H9 (cell line): ENCODE measurements at regions not wholly inside any gene's neighbourhood (a gene's known extent, or its start where the extent isn't known, plus 50 kb on each side); places are given as distances from the start of the nearest gene placed in this dataset.

Experiments
- DNase-seq: peaks from one replicate; pipeline ENCODE4 v3.0.0-alpha.2; 2017
- H2AFZ ChIP-seq: one replicate; pipeline ENCODE4 v1.6.1; 2013; ENCODE audit warnings: mild to moderate bottlenecking, low read length, control low read depth, moderate library complexity
- H2AK5ac ChIP-seq: 2 replicates; pipeline ENCODE4 v1.6.1; 2013; ENCODE audit warnings: low read length, control low read depth, mixed read lengths; ENCODE audit not compliant: insufficient read length
- H2BK120ac ChIP-seq: one replicate; pipeline ENCODE4 v1.6.1; 2013; ENCODE audit warnings: low read depth, mild to moderate bottlenecking, low read length, control low read depth, inconsistent platforms; ENCODE audit not compliant: poor library complexity, severe bottlenecking
- H2BK12ac ChIP-seq: 2 replicates; pipeline ENCODE4 v1.6.1; 2013; ENCODE audit warnings: low read length, control low read depth, mixed read lengths, low read depth; ENCODE audit not compliant: insufficient read length
- H2BK15ac ChIP-seq: 2 replicates; pipeline ENCODE4 v1.6.1; 2013; ENCODE audit warnings: low read depth, low read length, control low read depth
- H2BK20ac ChIP-seq: one replicate; pipeline ENCODE4 v1.6.1; 2013; ENCODE audit warnings: low read depth, mild to moderate bottlenecking, low read length, control low read depth, inconsistent platforms; ENCODE audit not compliant: poor library complexity, severe bottlenecking
- H2BK5ac ChIP-seq: 2 replicates; pipeline ENCODE4 v1.6.1; 2013; ENCODE audit warnings: low read length, control low read depth, mixed read lengths; ENCODE audit not compliant: insufficient read length
- H3K14ac ChIP-seq: 2 replicates; pipeline ENCODE4 v1.6.1; 2013; ENCODE audit warnings: low read length, control low read depth; ENCODE audit not compliant: insufficient read depth
- H3K18ac ChIP-seq: 2 replicates; pipeline ENCODE4 v1.6.1; 2013; ENCODE audit warnings: low read depth, mild to moderate bottlenecking, mixed read lengths, low read length, control low read depth; ENCODE audit not compliant: insufficient read length
- H3K23ac ChIP-seq: 2 replicates; pipeline ENCODE4 v1.6.1; 2013; ENCODE audit warnings: low read length, control low read depth, mixed read lengths, low read depth; ENCODE audit not compliant: insufficient read length
- H3K23me2 ChIP-seq: 2 replicates; pipeline ENCODE4 v1.6.1; 2013; ENCODE audit warnings: low read depth, mild to moderate bottlenecking, mixed read lengths, low read length, control low read depth; ENCODE audit not compliant: insufficient read length, poor library complexity, severe bottlenecking
- H3K27ac ChIP-seq: 2 replicates; pipeline ENCODE4 v1.5.1; 2013; ENCODE audit warnings: low read length, control low read depth, mixed read lengths, low read depth; ENCODE audit not compliant: insufficient read length
- H3K27me3 ChIP-seq: 2 replicates; pipeline ENCODE4 v1.6.1; 2013; ENCODE audit warnings: low read length, control low read depth, inconsistent platforms; ENCODE audit not compliant: insufficient read depth
- H3K4ac ChIP-seq: 2 replicates; pipeline ENCODE4 v1.6.1; 2013; ENCODE audit warnings: low read depth, mild to moderate bottlenecking, control low read depth, inconsistent platforms, low read length, moderate library complexity
- H3K4me1 ChIP-seq: 2 replicates; pipeline ENCODE4 v1.6.1; 2013; ENCODE audit warnings: low read length, control low read depth, inconsistent platforms; ENCODE audit not compliant: insufficient read depth
- H3K4me2 ChIP-seq: 2 replicates; pipeline ENCODE4 v1.6.1; 2013; ENCODE audit warnings: low read length, control low read depth, mixed read lengths; ENCODE audit not compliant: insufficient read length, insufficient read depth
- H3K56ac ChIP-seq: 2 replicates; pipeline ENCODE4 v1.6.1; 2013; ENCODE audit warnings: low read depth, mild to moderate bottlenecking, mixed read lengths, low read length, control low read depth; ENCODE audit not compliant: insufficient read length
- H3K79me1 ChIP-seq: 2 replicates; pipeline ENCODE4 v1.6.1; 2013; ENCODE audit warnings: low read depth, mild to moderate bottlenecking, moderate library complexity, low read length, control low read depth, inconsistent platforms; ENCODE audit not compliant: insufficient read depth, poor library complexity, severe bottlenecking
- H3K79me2 ChIP-seq: 2 replicates; pipeline ENCODE4 v1.6.1; 2013; ENCODE audit warnings: low read length, control low read depth, inconsistent platforms; ENCODE audit not compliant: insufficient read depth
- H3K9ac ChIP-seq: 2 replicates; pipeline ENCODE4 v1.6.1; 2013; ENCODE audit warnings: low read length, control low read depth, mixed read lengths; ENCODE audit not compliant: insufficient read length; ENCODE audit errors: extremely low read depth
- H3K9me3 ChIP-seq: one replicate; pipeline ENCODE4 v1.6.1; 2013; ENCODE audit warnings: low read depth, low read length, inconsistent platforms; ENCODE audit not compliant: control insufficient read depth
- H3T11ph ChIP-seq: one replicate; pipeline ENCODE4 v1.6.1; 2013; ENCODE audit warnings: mild to moderate bottlenecking, low read length, control low read depth, inconsistent platforms
- H4K20me1 ChIP-seq: one replicate; pipeline ENCODE4 v1.6.1; 2013; ENCODE audit not compliant: control insufficient read depth, insufficient read length, insufficient read depth
- H4K5ac ChIP-seq: 2 replicates; pipeline ENCODE4 v1.6.1; 2013; ENCODE audit warnings: low read depth, mild to moderate bottlenecking, mixed read lengths, low read length, control low read depth; ENCODE audit not compliant: insufficient read length
- H4K8ac ChIP-seq: replicated peaks from 2 replicates; pipeline ENCODE4 v1.6.1; 2013; ENCODE audit warnings: low read length, control low read depth, mixed read lengths, low read depth; ENCODE audit not compliant: insufficient read length
- H4K91ac ChIP-seq: 2 replicates; pipeline ENCODE4 v1.6.1; 2013; ENCODE audit warnings: low read depth, mild to moderate bottlenecking, moderate library complexity, mixed read lengths, low read length, control low read depth; ENCODE audit not compliant: insufficient read length
- H3K27ac Mint-ChIP-seq, 3 experiments: 2 replicates in 2 of 3; 3 replicates in 1 of 3; pipeline ENCODE4 v1.8.0; 2020 to 2021; ENCODE audit warnings: mixed read lengths in 3 of 3, mild to moderate bottlenecking in 1 of 3, moderate library complexity in 1 of 3
- H3K27me3 Mint-ChIP-seq: 2 replicates; pipeline ENCODE4 v1.8.0; 2021; ENCODE audit warnings: low read depth, mild to moderate bottlenecking, moderate library complexity, mixed read lengths
- H3K36me3 Mint-ChIP-seq, 3 experiments: 2 replicates in 2 of 3; 3 replicates in 1 of 3; pipeline ENCODE4 v1.8.0; 2020 to 2021; ENCODE audit warnings: low read depth in 3 of 3, mixed read lengths in 3 of 3; ENCODE audit not compliant: insufficient read depth in 1 of 3
- H3K4me1 Mint-ChIP-seq, 2 experiments: 2 replicates each; pipeline ENCODE4 v1.8.0; 2020; ENCODE audit warnings: mixed read lengths in 2 of 2
- H3K4me3 Mint-ChIP-seq, 2 experiments: 2 replicates in 1 of 2; 3 replicates in 1 of 2; pipeline ENCODE4 v1.8.0; 2020 to 2021; ENCODE audit warnings: mild to moderate bottlenecking in 2 of 2, mixed read lengths in 2 of 2, moderate library complexity in 1 of 2
- H3K9me3 Mint-ChIP-seq, 2 experiments: 2 replicates in 1 of 2; 3 replicates in 1 of 2; pipeline ENCODE4 v1.8.0; 2020; ENCODE audit warnings: mild to moderate bottlenecking in 2 of 2, mixed read lengths in 2 of 2, moderate library complexity in 1 of 2
- WGBS: extraction: QIAGEN DNeasy Blood & Tissue Kit; methylation state at CpG from one replicate; pipeline ENCODE4 v1.1.7; 2013; ENCODE audit warnings: missing lambda C conversion rate, low lambda C conversion rate, mixed read lengths; ENCODE audit not compliant: insufficient read length; ENCODE audit errors: extremely low coverage; 5-methylcytosine and 5-hydroxymethylcytosine counted together
- TF ChIP-seq, protein P1 (sequence below): fragments of 200-600 bp; sonication (generic); conservative IDR thresholded peaks from 3 replicates; pipeline ENCODE4 v1.8.0; 2021; ENCODE audit warnings: antibody characterized with exemption, mild to moderate bottlenecking

DNA sequence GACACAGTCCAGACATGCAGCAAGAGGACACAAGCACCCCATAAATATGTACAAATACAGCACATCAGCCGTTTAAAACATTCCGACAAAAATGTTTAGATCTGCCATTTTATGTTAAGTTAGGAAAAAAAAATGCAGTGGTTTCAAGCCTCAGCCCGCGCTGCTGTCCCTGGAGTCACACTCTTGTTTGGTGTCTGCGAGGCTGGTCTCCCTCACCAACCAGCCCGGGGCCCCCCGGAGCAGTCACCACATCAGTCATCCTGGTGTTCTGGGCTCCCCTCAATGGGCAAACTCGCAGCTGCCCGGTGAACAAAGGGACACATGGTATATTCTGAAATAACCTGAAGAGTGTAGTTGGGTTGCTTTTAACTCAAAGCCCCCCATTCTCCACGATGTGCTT is 1022.2 kb downstream of the BRD1 start:
- no peak overlapping the region for H3K27ac Mint-ChIP-seq
- no peak overlapping the region for H3K4me3 Mint-ChIP-seq

More for the DNA sequence above, 1022.2 kb downstream of the BRD1 start:
- Histone ChIP-seq H3K4me2 (no peak overlapping the region), H2BK15ac (no peak overlapping the region), H3K4ac (no peak overlapping the region), H3K18ac (no peak overlapping the region), H3K27me3 (no peaks in the 10 kb centered on the region), H3T11ph (no peak overlapping the region), H3K79me2 (no peaks in the 10 kb centered on the region), H3K27ac (no peak overlapping the region), H3K4me1 (no peaks in the 10 kb centered on the region), H4K91ac (no peak overlapping the region), H2BK12ac (no peak overlapping the region), H3K9me3 (no peaks in the 10 kb centered on the region), H3K9ac (no peak overlapping the region), H3K79me1 (no peaks in the 10 kb centered on the region), H4K8ac (no peak overlapping the region), H2BK120ac (no peak overlapping the region), H2AFZ (no peak overlapping the region), H2BK5ac (no peak overlapping the region), H4K5ac (no peak overlapping the region), H3K56ac (no peak overlapping the region), H2AK5ac (no peak overlapping the region), H3K23me2 (no peaks in the 10 kb centered on the region), H3K14ac (no peak overlapping the region), H3K23ac (no peak overlapping the region), H4K20me1 (no peaks in the 10 kb centered on the region), H2BK20ac (no peak overlapping the region)
- no peak for DNase-seq
- TF ChIP-seq, protein P1, sequence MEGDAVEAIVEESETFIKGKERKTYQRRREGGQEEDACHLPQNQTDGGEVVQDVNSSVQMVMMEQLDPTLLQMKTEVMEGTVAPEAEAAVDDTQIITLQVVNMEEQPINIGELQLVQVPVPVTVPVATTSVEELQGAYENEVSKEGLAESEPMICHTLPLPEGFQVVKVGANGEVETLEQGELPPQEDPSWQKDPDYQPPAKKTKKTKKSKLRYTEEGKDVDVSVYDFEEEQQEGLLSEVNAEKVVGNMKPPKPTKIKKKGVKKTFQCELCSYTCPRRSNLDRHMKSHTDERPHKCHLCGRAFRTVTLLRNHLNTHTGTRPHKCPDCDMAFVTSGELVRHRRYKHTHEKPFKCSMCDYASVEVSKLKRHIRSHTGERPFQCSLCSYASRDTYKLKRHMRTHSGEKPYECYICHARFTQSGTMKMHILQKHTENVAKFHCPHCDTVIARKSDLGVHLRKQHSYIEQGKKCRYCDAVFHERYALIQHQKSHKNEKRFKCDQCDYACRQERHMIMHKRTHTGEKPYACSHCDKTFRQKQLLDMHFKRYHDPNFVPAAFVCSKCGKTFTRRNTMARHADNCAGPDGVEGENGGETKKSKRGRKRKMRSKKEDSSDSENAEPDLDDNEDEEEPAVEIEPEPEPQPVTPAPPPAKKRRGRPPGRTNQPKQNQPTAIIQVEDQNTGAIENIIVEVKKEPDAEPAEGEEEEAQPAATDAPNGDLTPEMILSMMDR = no peak
- H3K36me3 Mint-ChIP-seq = peaks cover 0 to 5% (median 0%) of the 10 kb centered on the region in 3 experiments; a peak in 1 of 7 replicates
- H3K9me3 Mint-ChIP-seq = peaks cover 0 to 6% of the 10 kb centered on the region in 2 experiments; a peak in 2 of 5 replicates
- H3K4me1 Mint-ChIP-seq = no peaks in the 10 kb centered on the region
- no peaks in the 10 kb centered on the region; the same call in none of the 2 replicates for H3K27me3 Mint-ChIP-seq
- no CpG with 5 or more reads among the region's 10 CpGs for WGBS
